8988T (cell line): ENCODE measurements at regions not wholly inside any gene's neighbourhood (a gene's known extent, or its start where the extent isn't known, plus 50 kb on each side); places are given as distances from the start of the nearest gene placed in this dataset.
"Not testable (repeated sequence)": the region's sequence is repeated elsewhere in the genome, so short reads cannot be mapped to it uniquely, and the experiment has no call there.

Experiments
- DNase-seq: peaks from one replicate; pipeline ENCODE4 v3.0.0; 2011

- not testable (repeated sequence) for DNase-seq
These were observed 753.8 kb downstream of the PCDH17 start for GRCh38 chr13:58385336-58385735.

DNA sequence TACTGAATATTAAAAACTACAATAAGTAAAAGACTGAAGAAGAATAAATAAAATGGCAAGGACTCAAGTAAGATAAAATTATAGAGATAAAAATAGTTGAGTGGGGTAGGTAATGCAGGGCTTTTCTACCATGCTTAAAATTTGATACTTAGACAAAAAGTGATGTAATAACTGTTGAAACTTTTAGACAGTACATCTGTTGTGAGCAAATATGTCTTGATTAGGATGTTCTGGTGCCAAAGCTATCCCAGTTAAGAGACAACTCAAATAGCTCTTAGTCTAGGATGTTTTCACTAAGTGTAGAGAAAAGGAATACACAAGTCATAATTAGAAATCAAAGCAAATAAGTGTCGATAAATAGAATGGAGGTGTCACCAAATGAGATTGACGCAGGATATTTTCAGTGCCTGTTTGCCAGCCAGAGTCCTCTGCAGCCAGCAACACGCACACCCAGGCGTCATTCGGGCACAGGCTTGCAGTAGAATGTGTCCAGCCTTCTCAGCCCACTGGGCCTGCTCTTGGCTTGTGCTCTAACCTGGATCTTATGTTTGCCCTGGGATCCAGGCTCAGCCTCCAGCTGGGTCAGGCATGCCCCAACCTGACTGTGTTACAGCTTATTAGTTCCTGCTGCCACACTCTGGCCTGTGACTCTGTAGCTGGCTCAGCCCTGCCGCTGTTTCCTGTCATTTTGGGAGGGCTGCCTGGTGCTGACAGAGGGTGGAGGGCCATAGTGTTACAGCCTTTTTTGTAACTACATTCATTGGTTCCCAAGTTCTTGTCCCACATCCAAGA is 766.2 kb downstream of the PCDH17 start:
- DNase-seq, result no peak

DNA sequence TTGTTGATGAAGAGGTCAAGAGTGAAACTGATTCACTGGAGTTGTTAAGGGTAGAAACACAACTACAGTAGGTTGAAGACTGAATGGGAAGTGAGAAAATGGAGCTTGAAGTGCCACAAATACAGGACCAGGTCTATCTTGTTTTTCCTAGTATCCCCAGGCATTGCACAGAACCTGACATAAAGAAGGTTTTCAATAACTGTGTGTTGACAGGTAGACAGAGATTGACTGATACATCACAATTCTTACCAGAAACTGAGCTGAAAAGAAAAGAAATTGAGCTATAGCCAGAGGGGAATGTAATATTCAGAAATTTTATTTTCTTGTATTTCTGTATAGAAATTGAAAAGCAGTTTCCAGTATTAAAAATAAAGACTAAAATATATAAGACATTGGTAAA is 767.7 kb downstream of the PCDH17 start:
- DNase-seq, result no peak

DNA sequence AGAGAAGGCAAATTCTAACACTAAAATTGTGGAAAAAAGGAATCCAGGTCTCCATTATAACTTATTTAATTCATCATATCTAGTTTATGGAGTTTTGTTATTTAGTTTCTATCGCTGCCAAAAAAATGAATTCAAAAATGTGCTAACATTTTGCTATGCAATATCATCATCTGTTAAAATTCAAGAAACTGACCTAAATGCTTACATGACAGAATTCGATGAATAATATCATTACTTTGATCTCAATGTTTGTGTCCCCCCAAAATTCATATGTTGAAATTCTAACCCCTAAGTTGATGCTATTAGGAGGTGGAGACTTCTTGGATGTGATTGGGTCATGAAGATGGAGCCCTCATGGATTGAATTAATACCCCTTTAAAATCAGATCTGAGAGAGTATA is 775.0 kb downstream of the PCDH17 start:
- DNase-seq, result no peak

DNA sequence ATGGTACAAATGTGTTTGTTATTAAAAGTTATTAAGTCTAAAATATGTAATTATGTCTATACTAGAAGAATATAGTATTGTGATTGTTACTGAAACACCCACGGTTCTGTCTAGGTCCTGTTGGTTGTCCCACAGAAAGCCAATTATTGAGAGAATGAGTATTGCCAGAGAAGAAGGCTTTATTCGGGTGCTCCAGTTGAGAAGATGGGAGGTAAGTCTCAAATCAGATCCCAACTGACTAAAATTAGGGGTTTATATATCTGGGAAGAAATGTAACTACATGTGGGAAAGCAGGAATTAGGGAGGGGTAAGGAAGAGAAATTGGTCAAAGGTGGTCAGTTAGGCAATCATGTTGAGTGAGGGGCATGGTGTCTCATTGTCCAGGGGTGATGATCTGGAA is 798.4 kb downstream of the PCDH17 start:
- no peak for DNase-seq

GRCh38 chr13:58434943-58435342 is 803.4 kb downstream of the PCDH17 start:
- no peak for DNase-seq

GRCh38 chr13:58437427-58437826 is 805.9 kb downstream of the PCDH17 start:
- no peak for DNase-seq

DNA sequence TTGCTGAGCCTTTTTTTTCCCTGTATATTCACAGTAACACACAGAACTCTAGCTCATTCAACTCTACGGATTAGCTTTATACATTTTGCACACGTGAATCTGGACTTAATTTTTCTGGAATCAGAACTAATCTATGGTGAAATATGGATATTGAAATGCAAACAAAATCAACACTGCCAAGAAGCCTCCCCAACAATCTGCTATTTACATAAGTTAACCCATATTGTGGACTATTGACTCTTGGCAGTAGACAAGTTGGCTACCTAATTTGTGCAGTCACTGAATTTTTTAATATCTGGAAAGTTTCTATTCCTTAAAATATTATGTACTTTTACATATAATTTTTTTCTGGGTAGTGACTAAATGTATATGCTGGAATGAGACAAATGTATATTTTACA is 815.4 kb downstream of the PCDH17 start:
- no peak for DNase-seq

- no peak for DNase-seq
These were observed 820.6 kb downstream of the PCDH17 start for GRCh38 chr13:58452123-58452623.

- no peak for DNase-seq
These were observed 823.5 kb downstream of the PCDH17 start for GRCh38 chr13:58455094-58455493.

GRCh38 chr13:58461217-58461616 is 829.7 kb downstream of the PCDH17 start:
- DNase-seq, result no peak

GRCh38 chr13:58463841-58464240 is 832.3 kb downstream of the PCDH17 start:
- no peak for DNase-seq

- DNase-seq, result no peak
These were observed 835.6 kb downstream of the PCDH17 start for GRCh38 chr13:58467176-58467575.

- no peak for DNase-seq
These were observed 840.9 kb downstream of the PCDH17 start for GRCh38 chr13:58472483-58472882.

DNA sequence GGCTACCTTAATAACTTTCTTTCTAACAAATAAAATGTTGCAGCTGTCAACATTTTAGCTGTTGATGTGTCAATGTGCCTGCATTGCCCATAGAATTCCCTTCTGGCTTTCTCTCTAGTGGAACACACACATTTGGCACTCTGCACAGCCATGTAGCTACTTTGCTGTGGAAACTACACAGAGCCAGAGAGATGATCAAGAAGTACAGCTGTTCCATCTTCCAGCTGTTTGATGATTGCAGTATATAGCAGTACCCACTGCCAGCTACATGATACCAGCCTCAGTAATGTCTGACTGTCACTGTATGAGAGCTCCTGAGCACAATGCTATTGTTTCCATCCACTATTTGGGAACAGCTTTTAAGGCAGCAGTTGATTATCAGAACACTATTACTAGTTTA is 843.0 kb downstream of the PCDH17 start:
- DNase-seq, result no peak

- no peak for DNase-seq
These were observed 844.8 kb downstream of the PCDH17 start for GRCh38 chr13:58476206-58476918.

DNA sequence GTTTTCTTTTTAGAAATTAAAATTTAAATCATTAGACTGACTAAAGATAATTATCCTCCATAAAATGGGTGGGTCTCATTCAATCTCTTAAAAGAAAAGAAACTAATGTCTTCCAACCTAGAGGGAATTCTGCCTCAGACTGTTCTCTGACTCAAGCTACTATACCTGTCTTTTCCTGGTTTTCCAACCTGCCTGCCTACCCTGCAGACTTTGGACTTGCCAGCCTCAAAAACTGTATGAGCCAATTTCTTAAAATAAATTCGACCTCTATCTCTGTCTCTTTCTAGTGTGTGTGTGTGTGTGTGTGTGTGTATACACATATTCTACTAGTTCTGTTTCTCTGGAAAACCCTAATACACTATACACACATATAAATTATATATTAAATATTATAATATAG is 847.3 kb downstream of the PCDH17 start:
- no peak for DNase-seq

DNA sequence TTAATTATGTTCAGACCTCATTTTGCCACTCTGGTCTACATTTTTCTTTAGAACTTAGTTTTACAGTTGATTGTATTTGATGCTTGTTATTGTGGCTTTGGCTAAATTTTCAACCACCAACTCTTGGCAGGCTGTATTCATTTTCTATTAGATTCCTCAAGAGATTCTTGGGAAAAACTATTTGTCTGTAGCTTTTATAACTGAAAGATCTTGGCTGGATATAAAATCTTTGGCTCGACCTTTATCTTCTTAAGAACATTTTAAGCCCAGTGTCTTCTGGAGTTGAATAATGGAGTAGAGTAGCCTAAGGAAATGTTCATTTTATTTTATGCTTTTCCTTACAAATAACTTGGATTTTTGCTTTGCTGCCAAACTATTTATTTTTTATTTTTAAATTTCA is 848.5 kb downstream of the PCDH17 start:
- no peak for DNase-seq

DNA sequence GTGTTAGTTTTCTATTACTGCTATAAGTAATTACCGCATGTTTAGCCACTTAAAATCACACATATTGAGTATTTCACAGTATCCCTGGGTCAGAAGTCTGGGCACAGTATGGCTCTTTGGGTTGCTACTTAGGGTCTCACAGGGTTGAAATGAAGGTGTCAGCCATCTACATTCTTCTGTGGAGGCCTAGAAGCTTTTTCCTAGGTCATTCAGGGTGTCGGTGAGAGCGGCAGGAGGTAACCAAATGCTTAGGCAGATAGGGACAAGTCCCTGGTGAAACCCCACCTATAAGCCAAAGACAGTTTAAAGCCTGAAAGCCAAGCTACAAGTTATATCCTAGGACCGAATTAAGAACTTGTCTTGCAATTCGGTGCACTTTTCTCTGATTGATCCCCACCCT is 856.7 kb downstream of the PCDH17 start:
- no peak for DNase-seq

- no peak for DNase-seq
These were observed 864.1 kb downstream of the PCDH17 start for GRCh38 chr13:58495668-58496067.

DNA sequence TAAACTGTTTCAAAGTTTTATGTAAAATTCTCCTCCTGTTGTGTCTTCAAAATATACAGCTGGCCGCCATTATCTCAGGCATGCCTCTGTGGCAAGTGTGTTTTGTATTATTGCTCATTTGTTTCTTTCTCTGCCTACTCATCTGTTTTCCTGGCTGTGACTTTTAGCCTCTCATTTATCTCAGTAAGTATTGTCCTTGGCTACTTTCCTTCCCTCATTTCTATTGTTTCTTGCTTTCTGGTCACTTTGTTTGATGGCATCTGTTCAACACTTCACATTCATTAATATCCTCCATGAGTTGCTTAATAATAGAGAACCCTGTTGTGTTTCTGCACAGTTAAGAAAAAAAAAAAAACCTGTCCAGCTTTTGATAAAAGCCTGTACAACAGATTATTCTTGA is 869.4 kb downstream of the PCDH17 start:
- DNase-seq, result no peak

- not testable (repeated sequence) for DNase-seq
These were observed 872.7 kb downstream of the PCDH17 start for GRCh38 chr13:58504202-58504700.

DNA sequence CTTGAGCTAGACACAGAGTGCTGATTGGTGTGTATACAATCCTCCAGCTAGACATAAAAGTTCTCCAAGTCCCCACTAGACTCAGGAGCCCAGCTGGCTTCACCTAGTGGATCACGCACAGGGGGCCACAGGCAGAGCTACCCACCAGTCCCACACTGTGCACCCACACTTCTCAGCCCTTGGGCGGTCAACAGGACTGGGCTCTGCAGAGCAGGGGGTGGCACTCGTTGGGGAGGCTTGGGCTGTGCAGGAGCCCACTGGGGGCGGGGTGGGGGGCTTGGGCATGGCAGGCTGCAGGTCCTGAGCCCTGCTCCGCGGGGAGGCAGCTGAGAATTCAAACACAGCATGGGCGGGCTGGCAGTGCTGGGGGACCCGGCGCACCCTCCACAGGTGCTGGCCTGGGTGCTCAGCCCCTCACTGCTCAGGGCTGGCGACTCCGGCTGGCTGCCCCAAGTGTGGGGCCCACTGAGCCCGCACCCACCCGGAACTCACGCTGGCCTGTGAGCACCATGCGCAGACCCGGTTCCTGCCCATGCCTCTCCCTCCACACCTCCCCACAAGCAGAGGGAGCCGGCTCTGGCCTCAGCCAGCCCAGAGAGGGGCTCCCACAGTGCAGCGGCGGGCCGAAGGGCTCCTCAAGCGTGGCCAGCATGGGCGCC is 873.8 kb downstream of the PCDH17 start:
- not testable (repeated sequence) for DNase-seq

GRCh38 chr13:58528351-58528750 is 896.8 kb downstream of the PCDH17 start:
- no peak for DNase-seq
